Adrenal gland (tissue), 5 donors: ENCODE measurements at regions not wholly inside any gene's neighbourhood (a gene's known extent, or its start where the extent isn't known, plus 50 kb on each side); places are given as distances from the start of the nearest gene placed in this dataset.
"Not testable (repeated sequence)": the region's sequence is repeated elsewhere in the genome, so short reads cannot be mapped to it uniquely, and the experiment has no call there.

ENCODE experiments used
- POLR2A ChIP-seq, 2 donors: fragments of 450-650 bp; IDR thresholded peaks; one replicate each; pipeline ENCODE4 v1.6.1; 2017; ENCODE audit warnings: antibody characterized with exemption in 2 of 2, mild to moderate bottlenecking in 2 of 2, moderate library complexity in 1 of 2
- TF ChIP-seq, protein P1 (sequence below), 6 experiments: fragments of 450-650 bp in 4 of 6; fragments of 200-600 bp in 2 of 6; sonication (generic) in 1 of 6; IDR thresholded peaks; 1 replicate in 5 of 6; 2 replicates in 1 of 6; pipeline versions ENCODE4 v1.5.1 to v1.8.0; 2016 to 2021; ENCODE audit warnings: antibody characterized with exemption in 6 of 6, mild to moderate bottlenecking in 2 of 6, moderate library complexity in 1 of 6
- donor health status: DM: no; HTN: no; CAD: no.

DNA sequence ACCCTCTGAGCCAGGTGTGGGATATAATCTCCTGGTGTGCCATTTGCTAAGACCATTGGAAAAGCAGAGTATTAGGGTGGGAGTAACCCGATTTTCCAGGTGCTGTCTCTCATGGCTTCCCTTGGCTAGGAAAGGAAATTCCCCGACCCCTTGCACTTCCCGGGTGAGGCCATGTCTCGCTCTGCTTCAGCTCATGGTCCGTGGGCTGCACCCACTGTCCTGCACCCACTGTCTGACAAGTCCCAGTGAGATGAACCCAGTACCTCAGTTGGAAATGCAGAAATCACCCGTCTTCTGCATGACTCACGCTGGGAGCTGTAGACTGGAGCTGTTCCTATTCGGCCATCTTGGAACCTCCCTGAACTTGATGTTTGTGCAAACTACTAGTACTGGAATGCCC is 828.5 kb upstream of the CDH6 start:
- TF ChIP-seq, protein P1, sequence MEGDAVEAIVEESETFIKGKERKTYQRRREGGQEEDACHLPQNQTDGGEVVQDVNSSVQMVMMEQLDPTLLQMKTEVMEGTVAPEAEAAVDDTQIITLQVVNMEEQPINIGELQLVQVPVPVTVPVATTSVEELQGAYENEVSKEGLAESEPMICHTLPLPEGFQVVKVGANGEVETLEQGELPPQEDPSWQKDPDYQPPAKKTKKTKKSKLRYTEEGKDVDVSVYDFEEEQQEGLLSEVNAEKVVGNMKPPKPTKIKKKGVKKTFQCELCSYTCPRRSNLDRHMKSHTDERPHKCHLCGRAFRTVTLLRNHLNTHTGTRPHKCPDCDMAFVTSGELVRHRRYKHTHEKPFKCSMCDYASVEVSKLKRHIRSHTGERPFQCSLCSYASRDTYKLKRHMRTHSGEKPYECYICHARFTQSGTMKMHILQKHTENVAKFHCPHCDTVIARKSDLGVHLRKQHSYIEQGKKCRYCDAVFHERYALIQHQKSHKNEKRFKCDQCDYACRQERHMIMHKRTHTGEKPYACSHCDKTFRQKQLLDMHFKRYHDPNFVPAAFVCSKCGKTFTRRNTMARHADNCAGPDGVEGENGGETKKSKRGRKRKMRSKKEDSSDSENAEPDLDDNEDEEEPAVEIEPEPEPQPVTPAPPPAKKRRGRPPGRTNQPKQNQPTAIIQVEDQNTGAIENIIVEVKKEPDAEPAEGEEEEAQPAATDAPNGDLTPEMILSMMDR (IDR thresholded peaks at IDR 0.05), result not testable (repeated sequence)
- not testable (repeated sequence) for TF ChIP-seq POLR2A (IDR thresholded peaks at IDR 0.05)
